Endodermal cell (in vitro differentiated cells): ENCODE measurements at regions not wholly inside any gene's neighbourhood (a gene's known extent, or its start where the extent isn't known, plus 50 kb on each side); places are given as distances from the start of the nearest gene placed in this dataset.

Experiments
- DNase-seq: peaks from one replicate; pipeline ENCODE4 v3.0.0-alpha.2; 2017
- H3K27ac ChIP-seq: 2 replicates; pipeline ENCODE4 v1.5.1; 2013; ENCODE audit warnings: mild to moderate bottlenecking, low read depth, low read length, moderate library complexity
- H3K27me3 ChIP-seq: 2 replicates; pipeline ENCODE4 v1.6.1; 2013; ENCODE audit warnings: mild to moderate bottlenecking, low read length, moderate library complexity; ENCODE audit not compliant: insufficient read depth, control insufficient read depth, poor library complexity, severe bottlenecking
- H3K36me3 ChIP-seq: 2 replicates; pipeline ENCODE4 v1.7.0; 2013; ENCODE audit warnings: mild to moderate bottlenecking, low read length, moderate library complexity; ENCODE audit not compliant: control insufficient read depth, insufficient read depth
- H3K4me1 ChIP-seq: one replicate; pipeline ENCODE4 v1.7.0; 2013; ENCODE audit warnings: low read length; ENCODE audit not compliant: control insufficient read depth, insufficient read depth
- H3K4me3 ChIP-seq: 2 replicates; pipeline ENCODE4 v1.5.1; 2013; ENCODE audit warnings: mild to moderate bottlenecking, low read length, moderate library complexity
- H3K9ac ChIP-seq: 2 replicates; pipeline ENCODE4 v1.6.1; 2013; ENCODE audit warnings: mild to moderate bottlenecking, low read length, moderate library complexity; ENCODE audit not compliant: poor library complexity, severe bottlenecking; ENCODE audit errors: extremely low read depth
- H3K9me3 ChIP-seq: 2 replicates; pipeline ENCODE4 v1.6.1; 2013; ENCODE audit warnings: mild to moderate bottlenecking, low read length, moderate library complexity; ENCODE audit not compliant: control insufficient read depth
- H3K27ac Mint-ChIP-seq: 2 replicates; pipeline ENCODE4 v1.8.0; 2020; ENCODE audit warnings: mixed read lengths
- H3K27me3 Mint-ChIP-seq: 2 replicates; pipeline ENCODE4 v1.8.0; 2021; ENCODE audit warnings: mild to moderate bottlenecking, mixed read lengths; ENCODE audit not compliant: insufficient read depth
- H3K36me3 Mint-ChIP-seq: 2 replicates; pipeline ENCODE4 v1.8.0; 2020; ENCODE audit warnings: low read depth, mixed read lengths
- H3K4me1 Mint-ChIP-seq: 2 replicates; pipeline ENCODE4 v1.8.0; 2020; ENCODE audit warnings: mixed read lengths
- H3K4me3 Mint-ChIP-seq: 2 replicates; pipeline ENCODE4 v1.8.0; 2020; ENCODE audit warnings: mild to moderate bottlenecking, moderate library complexity, mixed read lengths
- H3K9me3 Mint-ChIP-seq: 2 replicates; pipeline ENCODE4 v1.8.0; 2020; ENCODE audit warnings: mild to moderate bottlenecking, mixed read lengths
- WGBS, 2 experiments: methylation state at CpG; one replicate each; pipeline versions ENCODE4 v1.1.5 to v1.1.7; 2013; ENCODE audit warnings: missing lambda C conversion rate in 2 of 2, mixed read lengths in 1 of 2; ENCODE audit not compliant: insufficient coverage in 1 of 2, insufficient read length in 1 of 2; 5-methylcytosine and 5-hydroxymethylcytosine counted together
- TF ChIP-seq, protein P1 (sequence below): fragments of 200-600 bp; sonication (generic); conservative IDR thresholded peaks from 2 replicates; pipeline ENCODE4 v1.5.0; 2021; ENCODE audit warnings: antibody characterized with exemption, mild to moderate bottlenecking

GRCh38 chr14:101125313-101125712, 221.8 kb upstream of the RTL1 start:
- H3K4me1 ChIP-seq, result peaks cover 6% of the 10 kb centered on the region
- 97 to 100% methylated on average over 9 to 10 of the region's 10 CpGs for WGBS, 2 experiments
- H3K9me3 ChIP-seq, result peaks cover 5% of the 10 kb centered on the region
- no peak overlapping the region for H3K4me3 Mint-ChIP-seq
- no peak overlapping the region for H3K27ac Mint-ChIP-seq
- H3K4me3 ChIP-seq, result no peak overlapping the region
- no peaks in the 10 kb centered on the region for H3K36me3 Mint-ChIP-seq
- TF ChIP-seq, protein P1, sequence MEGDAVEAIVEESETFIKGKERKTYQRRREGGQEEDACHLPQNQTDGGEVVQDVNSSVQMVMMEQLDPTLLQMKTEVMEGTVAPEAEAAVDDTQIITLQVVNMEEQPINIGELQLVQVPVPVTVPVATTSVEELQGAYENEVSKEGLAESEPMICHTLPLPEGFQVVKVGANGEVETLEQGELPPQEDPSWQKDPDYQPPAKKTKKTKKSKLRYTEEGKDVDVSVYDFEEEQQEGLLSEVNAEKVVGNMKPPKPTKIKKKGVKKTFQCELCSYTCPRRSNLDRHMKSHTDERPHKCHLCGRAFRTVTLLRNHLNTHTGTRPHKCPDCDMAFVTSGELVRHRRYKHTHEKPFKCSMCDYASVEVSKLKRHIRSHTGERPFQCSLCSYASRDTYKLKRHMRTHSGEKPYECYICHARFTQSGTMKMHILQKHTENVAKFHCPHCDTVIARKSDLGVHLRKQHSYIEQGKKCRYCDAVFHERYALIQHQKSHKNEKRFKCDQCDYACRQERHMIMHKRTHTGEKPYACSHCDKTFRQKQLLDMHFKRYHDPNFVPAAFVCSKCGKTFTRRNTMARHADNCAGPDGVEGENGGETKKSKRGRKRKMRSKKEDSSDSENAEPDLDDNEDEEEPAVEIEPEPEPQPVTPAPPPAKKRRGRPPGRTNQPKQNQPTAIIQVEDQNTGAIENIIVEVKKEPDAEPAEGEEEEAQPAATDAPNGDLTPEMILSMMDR, result no peak
- peaks cover 14% of the 10 kb centered on the region for H3K4me1 Mint-ChIP-seq
- DNase-seq, result no peak
- H3K27ac ChIP-seq, result no peak overlapping the region
- H3K9me3 Mint-ChIP-seq, result peaks cover 6% of the 10 kb centered on the region
- H3K36me3 ChIP-seq, result no peaks in the 10 kb centered on the region
- no peaks in the 10 kb centered on the region for H3K27me3 ChIP-seq
- H3K27me3 Mint-ChIP-seq, result no peaks in the 10 kb centered on the region
- no peak overlapping the region for H3K9ac ChIP-seq

DNA sequence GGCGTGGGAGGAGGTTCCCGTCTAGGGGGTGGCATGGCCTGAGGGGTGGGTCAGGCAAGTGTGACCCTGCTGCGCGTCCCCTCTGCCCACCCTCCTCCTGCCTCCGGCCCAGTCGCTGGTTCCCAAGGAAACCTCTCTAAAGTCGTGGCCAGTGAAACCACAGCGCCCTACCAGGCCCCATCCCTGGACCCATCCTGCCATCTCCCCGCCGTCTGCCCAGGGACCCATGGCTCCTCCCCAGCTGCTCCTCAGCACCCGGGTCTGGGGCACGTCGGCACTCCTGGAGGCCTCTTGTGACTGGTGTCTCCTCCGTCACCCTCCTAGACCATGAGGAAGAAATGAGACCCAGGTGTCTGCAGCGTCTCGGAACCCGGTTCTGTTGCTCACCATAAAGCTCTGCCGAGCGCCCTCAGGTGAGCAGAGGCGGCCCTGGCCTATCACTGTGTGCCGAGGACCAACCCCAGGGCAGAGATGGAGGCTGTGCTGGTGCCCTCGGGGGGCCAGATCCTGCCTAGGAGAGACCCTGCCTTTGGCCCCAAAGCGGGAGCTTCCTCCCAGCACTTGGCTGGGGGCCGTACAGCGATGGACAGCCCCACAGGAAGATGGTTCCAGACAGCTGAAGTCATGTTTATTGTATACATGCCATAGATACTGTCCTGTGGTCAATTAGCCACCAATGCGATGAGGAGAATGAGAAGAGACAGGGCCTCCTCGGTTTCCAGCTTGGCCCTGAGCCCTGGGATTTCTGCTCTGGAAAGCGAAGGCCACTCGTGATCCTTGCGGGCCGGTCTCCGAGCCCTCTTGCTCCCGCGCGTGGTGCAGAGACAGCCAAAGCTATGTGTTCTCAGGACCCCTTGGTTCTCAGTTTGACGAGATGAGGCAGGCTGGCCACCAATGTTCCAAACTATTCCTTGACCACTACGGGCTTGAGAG, 222.5 kb upstream of the RTL1 start:
- Mint-ChIP-seq H3K4me1 (peaks cover 18% of the 10 kb centered on the region), H3K27me3 (no peaks in the 10 kb centered on the region), H3K27ac (no peak overlapping the region), H3K4me3 (no peak overlapping the region), H3K36me3 (no peaks in the 10 kb centered on the region), H3K9me3 (peaks cover 6% of the 10 kb centered on the region)
- 91 to 94% methylated on average over 23 to 37 of the region's 37 CpGs for WGBS, 2 experiments
- Histone ChIP-seq H3K27ac (no peak overlapping the region), H3K36me3 (no peaks in the 10 kb centered on the region), H3K4me1 (peaks cover 6% of the 10 kb centered on the region), H3K4me3 (no peak overlapping the region), H3K27me3 (no peaks in the 10 kb centered on the region), H3K9me3 (peaks cover 5% of the 10 kb centered on the region), H3K9ac (no peak overlapping the region)
- TF ChIP-seq, protein P1, result no peak
- DNase-seq, result peak; percentile 40

DNA sequence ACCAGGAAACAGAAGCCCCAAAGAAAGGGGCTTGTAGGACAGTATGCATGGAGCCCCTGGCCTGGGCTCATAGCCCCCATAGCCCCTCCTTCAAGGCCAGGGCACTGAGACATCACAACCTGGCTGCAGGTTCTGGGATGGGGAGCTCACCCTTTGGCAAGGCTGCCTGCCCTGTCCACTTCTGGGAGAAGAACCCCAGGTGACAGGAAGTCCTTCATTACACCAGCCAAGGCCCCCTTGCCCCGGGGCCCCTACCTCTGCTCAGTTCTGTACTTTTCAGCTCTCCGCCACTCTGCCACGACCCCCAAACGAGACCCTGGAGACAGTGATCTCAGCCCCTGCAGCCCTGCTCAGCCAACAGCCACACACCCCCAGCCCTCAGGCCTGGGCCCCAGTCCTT, 223.2 kb upstream of the RTL1 start:
- Histone ChIP-seq H3K4me1 (peaks cover 9% of the 10 kb centered on the region), H3K9ac (no peak overlapping the region), H3K27ac (no peak overlapping the region), H3K36me3 (no peaks in the 10 kb centered on the region), H3K27me3 (no peaks in the 10 kb centered on the region), H3K4me3 (no peak overlapping the region), H3K9me3 (peaks cover 5% of the 10 kb centered on the region)
- no peak overlapping the region for H3K27ac Mint-ChIP-seq
- no peaks in the 10 kb centered on the region for H3K36me3 Mint-ChIP-seq
- 92 to 100% methylated on average over 1 to 4 of the region's 4 CpGs for WGBS, 2 experiments
- TF ChIP-seq, protein P1, result no peak
- peaks cover 26% of the 10 kb centered on the region for H3K4me1 Mint-ChIP-seq
- no peak for DNase-seq
- H3K9me3 Mint-ChIP-seq, result peaks cover 6% of the 10 kb centered on the region
- H3K4me3 Mint-ChIP-seq, result no peak overlapping the region
- no peaks in the 10 kb centered on the region for H3K27me3 Mint-ChIP-seq
